ENCODE measurements at regions not wholly inside any gene's neighbourhood (a gene's known extent, or its start where the extent isn't known, plus 50 kb on each side); places are given as distances from the start of the nearest gene placed in this dataset.

DNA sequence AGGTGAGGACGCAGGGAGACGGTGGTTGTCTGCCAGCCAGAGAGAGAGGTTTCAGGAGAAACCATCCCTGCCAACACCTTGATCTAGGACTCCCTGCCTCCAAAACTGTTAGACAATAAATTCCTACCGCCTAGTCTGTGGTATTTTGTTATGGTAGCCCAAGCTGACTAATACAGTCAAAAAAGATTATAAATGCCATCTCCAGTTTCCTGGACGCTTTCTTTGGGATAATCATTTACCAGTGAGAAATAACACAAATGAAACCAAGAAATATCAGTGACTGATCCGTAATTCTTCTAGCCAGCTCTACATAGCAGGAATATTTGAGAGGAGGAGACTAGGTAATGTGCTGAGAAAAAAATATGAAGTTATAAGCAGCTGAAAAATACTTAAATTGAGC lies 707.8 kb upstream of the LMCD1 start:
- intact Hi-C loops (cut with DNase I) = no loop called here
- no peak for DNase-seq (ENCODE audit: low spot score)

DNA sequence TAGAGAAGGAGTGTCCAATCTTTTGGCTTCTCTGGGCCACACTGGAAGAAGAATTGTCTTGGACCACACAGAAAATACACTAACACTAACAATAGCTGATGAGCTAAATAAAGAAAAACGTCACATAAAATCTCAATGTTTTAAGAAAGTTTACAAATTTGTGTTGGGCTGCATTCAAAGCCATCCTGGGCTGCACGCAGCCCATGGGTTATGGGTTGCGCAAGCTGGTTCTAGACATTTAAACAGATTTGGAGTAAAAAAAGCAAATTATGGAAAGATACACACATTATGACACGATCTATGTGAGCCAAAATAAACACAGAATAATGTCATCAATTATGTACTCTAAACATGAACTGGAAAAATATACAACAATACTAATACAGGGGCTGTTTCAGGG lies 703.3 kb upstream of the LMCD1 start:
- intact Hi-C loops (cut with DNase I) = no loop called here
- DNase-seq (ENCODE audit: low spot score) = no peak

DNA sequence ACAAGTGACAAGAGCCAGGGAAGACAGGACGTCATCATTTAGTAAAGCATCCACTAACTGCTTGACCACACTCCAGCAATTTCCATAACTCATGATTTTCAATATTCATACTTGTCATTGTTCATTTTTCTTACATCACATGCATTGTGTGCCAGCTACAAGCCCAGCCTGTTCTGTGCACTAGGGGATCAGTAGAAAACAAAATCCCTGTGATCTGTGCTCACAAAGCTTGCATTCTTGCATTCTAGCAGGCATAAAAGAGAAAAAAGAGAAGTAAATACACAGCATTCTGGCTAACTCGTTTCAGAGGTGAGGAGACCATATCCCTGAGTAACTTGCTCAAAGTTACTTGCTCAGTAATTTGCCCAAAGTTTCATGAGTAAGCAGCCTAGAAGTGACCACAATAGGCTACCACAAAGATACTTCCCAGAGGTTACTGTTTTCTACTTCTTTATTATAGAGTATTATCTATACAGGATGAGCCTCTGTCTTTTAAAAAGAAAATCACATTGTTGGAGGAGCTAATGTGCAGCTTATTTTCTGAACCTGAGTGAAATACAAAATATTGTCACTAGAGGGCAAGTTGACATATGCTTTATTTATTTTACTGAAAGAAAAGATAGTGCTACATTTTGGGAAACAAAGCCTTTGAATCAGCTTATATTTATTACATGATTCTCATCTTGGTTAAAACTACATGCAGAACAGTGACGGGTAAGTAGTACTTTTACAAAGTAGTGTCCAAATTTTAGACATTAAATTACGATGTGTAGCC lies 701.4 kb upstream of the LMCD1 start:
- intact Hi-C loops (cut with DNase I) = no loop called here

DNA sequence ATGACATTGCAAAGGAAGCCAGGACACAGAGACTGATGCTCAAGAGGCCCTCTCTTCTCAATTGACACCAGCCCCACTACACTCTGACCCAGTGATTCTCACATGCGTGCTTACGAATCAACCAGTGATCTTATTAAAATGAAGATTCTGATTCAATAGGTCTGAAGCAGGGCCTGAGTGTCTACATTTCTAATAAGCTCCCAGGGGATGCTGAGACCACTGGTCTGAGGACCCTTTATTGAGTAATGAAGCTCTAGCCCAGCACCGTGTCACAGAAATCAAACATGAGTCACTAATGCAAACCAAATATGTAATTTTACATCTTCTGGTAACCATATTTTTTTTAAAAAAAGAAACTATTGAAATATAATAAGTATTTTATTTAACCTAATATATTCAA lies 689.1 kb upstream of the LMCD1 start:
- DNase-seq (ENCODE audit: low spot score) = no peak
- intact Hi-C loops (cut with DNase I) = no loop called here

More for the DNA sequence above, 701.4 kb upstream of the LMCD1 start:
- DNase-seq (ENCODE audit: low spot score) = no peak

DNA sequence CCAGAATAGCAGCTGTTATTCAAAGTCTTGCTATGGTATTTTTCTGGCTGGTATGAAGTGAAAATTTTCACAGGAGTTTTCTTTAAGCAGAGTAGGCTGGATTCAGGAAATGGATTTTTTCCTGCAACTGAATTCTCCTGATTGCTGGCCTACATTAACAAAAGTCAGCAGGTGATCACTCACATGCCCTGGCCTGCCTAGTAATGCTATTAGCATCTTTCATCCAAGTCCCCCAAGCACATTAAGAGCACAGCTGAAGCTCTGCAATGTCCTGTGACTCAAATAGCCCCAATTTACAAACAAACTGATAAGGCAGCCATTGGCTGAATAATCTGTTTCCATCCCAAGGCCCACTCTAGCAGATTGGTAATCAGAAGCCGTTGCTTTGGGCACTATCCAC lies 688.3 kb upstream of the LMCD1 start:
- intact Hi-C loops (cut with DNase I) = no loop called here
- no peak for DNase-seq (ENCODE audit: low spot score)

DNA sequence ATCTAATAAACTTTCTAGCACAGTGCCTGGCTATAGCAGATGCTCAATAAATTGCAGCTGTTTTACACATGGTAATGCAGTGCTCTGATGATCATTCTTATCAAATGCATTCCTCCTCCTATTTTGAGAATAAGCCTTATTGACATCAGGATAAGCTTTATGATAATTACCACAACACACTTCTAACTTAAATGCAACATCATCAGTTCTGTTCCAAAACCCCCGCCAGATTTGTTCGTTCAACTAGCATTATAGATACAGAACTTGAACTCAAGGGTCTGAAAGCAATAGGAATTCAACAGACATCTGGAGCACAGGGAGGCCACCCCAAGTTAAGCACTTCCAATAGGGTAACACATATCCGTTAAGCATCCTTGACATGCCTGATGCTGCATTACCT lies 684.4 kb upstream of the LMCD1 start:
- DNase-seq (ENCODE audit: low spot score) = no peak
- intact Hi-C loops (cut with DNase I) = no loop called here

DNA sequence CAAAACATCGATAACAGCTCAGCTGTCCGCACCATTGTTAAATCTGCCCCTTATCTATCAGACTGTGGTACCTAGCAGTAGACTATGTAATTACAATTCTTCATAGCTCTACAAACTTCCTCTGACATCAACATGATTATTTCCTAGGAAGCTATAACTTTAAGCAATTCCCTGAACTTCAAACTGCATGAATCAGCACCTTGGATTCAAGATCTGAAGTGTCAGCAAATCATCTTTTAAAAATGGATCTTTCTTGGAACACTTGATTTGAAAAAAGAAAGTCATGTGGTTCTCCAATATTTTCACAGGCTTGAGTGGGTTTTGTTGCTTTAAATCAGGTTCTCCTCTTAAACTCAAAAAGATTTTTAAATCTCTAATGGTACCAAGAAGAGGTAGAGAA lies 680.7 kb upstream of the LMCD1 start:
- intact Hi-C loops (cut with DNase I) = no loop called here
- no peak for DNase-seq (ENCODE audit: low spot score)

DNA sequence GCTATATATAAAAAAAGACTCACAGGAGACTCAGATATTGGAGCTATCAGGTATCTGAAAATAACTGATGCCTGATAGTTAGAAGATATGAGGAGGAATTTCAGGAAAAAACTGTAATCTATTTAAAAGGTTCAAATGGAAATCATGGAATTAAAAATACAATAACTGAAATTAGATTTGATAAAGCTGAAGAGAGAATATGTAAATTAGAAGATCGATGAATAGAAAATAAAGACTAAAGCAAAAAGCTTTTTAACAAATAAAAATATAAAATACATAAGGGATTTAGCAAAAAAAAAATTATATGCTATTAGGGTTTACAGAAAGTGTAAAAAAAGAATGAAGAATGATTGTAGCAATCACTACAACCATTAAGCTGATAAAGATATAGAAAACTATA lies 679.8 kb upstream of the LMCD1 start:
- DNase-seq (ENCODE audit: low spot score) = no peak

DNA sequence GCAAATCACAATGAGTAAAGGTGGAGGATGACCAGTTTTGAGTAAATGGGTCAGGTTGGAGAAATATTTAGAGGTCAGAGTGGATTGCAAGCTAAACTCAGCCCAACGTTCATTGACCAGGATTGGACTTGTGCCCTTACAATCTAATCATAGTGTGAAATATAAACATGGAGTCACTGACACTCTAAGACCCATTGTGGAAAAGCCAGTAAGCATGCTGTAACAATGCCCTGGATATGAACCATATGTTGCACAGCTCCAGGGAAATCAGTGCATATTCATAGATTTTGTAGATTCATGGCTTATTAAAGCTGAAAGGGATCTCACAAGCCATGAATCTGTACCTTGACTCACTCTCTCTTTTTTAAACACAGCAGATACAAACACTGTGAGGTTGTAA lies 660.2 kb upstream of the LMCD1 start:
- DNase-seq (ENCODE audit: low spot score) = no peak
- intact Hi-C loops (cut with DNase I) = no loop called here

More for the DNA sequence above, 679.8 kb upstream of the LMCD1 start:
- intact Hi-C loops (cut with DNase I) = no loop called here

DNA sequence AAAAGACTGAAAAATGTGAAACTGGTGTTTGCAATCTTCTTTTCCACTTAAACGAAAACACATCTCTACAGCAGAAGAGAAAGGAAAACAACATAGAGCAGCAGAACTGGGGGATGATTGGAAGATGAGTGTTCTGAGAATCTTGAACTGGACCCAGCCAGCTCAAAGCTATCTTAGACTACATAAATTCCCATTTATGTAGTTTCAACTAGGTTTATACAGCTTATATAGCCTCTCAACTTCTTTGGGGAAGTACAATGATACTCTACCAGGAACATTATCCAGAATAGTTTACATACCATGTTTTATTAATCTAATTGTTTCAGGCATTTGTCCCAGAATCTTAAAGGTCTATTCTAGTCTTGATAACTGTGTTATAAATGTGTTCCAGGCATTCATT lies 658.2 kb upstream of the LMCD1 start:
- no peak for DNase-seq (ENCODE audit: low spot score)
- intact Hi-C loops (cut with DNase I) = no loop called here

DNA sequence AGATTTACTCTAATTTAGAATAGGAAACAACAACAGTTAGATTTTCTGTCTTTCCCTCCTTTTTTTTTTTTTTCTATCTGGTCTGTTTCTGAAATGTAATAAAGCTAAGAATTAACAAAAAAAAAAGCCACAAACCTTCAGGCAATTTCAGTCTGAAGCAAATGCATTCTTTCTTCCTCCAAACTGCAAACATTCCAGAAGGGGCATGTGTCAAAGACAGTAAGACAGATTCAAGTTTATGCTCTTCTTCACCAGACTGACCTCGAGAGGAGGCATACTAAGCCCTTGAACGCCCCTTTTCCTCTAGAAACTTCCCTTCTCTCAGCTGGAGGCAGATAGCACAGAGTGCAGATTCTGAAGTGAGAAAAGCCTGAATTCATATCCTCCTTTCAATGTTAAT lies 654.6 kb upstream of the LMCD1 start:
- no peak for DNase-seq (ENCODE audit: low spot score)
- intact Hi-C loops (cut with DNase I) = no loop called here

DNA sequence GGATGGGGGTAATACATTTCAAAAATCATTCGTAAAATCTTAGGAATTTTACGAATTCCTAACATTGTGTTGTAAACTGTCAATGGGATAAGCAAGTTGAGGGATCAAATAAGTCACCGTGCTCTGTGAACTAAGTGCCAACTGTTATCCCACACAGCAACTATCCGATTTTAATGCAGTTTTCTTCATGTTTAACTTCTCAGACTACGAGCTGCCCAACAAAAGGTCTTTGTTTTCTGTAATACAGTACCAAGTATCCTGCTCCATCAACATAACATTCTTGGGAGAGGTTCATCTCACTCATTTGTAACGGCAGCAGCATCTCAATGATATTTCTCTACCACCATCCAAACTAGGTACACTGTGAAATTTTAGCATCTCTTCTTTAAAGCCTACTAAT lies 654.1 kb upstream of the LMCD1 start:
- no peak for DNase-seq (ENCODE audit: low spot score)
- intact Hi-C loops (cut with DNase I) = no loop called here

DNA sequence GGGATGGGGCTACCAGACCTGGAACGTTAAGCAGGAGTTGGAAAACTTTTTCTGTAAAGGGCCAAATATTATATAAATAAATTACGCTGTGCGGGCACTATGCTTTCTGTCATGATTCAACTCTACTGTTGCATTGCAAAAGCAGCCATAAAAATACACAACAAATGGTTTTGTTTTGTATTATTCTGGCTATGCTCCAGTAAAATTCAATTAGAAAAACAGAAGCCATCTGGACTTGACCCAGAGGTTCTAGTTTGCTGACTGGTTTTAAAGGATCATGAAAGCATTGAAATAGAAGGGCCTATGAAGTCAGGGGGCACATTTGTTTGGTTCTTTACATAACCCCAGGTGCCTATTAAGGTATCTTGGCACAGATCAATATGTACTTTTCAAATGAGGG lies 647.4 kb upstream of the LMCD1 start:
- DNase-seq (ENCODE audit: low spot score) = no peak

DNA sequence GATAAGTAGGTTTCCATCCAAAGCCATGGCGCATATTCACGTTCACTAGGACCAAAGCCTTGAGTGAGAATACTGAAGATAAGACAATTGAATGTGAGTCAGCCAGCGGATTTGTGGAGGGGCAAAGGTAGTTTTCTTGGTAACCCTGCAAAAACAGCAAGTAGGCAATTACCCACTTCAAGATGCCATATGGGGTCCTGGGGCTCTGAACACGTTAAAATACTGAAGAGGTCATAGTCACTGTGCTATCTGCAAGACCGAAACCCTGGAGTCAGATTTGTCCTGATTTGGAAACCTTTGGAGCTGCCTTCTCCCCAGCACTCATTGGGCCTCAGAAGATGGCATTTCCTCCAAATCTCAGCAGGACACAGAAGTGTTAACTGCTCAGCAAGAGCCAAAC lies 646.9 kb upstream of the LMCD1 start:
- DNase-seq (ENCODE audit: low spot score) = no peak
- intact Hi-C loops (cut with DNase I) = no loop called here

More for the DNA sequence above, 647.4 kb upstream of the LMCD1 start:
- intact Hi-C loops (cut with DNase I) = no loop called here

DNA sequence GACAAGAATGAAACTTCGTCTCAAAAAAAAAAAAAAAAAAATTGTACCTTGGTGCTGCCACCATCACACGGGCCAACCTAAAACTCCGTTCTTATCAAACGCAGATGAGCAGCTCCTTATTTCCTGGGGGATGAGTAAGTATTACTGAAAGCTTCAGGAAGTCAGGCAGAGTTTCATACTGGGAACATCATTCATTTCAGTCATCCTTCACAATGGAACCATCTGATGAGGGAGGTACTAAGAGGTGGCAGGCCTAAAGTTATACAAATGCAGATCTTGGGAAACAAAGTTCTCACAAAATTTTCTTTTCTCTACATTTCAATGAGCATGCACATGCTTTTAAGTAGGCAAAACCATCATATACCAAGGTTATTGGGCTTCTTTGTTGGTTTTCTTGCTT lies 636.0 kb upstream of the LMCD1 start:
- no peak for DNase-seq (ENCODE audit: low spot score)
- intact Hi-C loops (cut with DNase I) = no loop called here

DNA sequence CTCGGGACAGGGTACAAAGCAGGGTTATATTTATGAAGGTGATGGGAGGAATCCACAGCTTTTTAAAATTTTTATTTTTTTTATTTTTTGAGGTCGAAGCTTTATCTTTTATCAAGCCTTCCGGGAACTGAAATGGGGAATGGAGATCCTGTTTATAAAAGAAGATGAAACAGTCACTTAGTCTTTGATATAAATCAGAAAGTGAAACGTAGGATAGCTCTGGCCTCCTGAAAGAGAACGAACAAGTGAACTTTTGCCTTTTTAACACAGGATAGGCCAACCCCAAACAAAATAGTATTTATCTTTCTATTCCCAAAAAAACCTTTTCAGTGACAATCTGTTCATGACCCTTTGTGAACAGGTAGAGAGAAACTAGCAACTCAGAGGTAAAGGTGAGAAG lies 634.0 kb upstream of the LMCD1 start:
- no peak for DNase-seq (ENCODE audit: low spot score)
- intact Hi-C loops (cut with DNase I) = no loop called here

DNA sequence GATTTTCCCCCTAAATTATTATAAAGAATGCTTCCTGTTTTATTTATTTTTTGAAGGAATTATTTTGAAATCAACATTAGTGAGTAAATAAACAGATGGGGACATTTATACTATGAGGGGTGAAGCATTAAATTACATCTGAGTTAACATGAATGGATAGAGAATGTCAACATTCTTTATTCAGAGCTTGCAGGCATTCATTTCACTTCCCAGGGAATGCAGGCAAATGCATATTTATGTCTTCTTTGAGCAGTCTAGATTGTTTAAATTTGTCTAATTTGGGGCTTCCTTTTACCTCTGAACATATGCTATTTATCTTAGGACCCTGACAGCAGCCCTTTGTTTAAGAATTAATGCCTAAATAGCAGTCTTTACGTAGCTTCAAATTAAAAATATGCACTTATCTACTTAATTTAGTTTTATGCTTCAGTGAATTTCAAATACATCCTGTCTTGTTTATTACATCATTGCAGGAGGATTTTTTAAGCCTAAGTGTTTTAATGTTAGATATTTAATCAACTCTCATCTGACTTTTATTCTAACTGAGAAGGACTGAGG lies 630.5 kb upstream of the LMCD1 start:
- DNase-seq (ENCODE audit: low spot score) = no peak
- intact Hi-C loops (cut with DNase I) = no loop called here

DNA sequence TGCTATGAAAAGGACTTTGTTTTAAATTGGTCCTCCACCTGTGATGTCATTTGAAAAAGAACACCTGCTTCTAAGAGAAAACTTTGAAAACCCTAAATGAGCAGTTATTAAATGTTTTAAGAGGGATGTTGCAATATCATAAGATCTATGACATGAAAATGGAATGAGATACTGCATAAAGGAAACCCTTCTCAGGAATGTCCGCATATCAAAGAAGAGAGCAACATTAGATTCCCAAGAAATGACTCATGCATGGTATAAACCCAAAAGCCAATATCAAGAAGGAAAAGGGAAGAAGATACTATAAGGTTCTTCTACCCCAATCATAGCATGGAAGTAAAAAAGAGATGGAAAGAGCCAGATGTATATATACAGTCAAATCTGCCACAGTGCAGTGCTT lies 627.5 kb upstream of the LMCD1 start:
- intact Hi-C loops (cut with DNase I) = no loop called here
- no peak for DNase-seq (ENCODE audit: low spot score)

DNA sequence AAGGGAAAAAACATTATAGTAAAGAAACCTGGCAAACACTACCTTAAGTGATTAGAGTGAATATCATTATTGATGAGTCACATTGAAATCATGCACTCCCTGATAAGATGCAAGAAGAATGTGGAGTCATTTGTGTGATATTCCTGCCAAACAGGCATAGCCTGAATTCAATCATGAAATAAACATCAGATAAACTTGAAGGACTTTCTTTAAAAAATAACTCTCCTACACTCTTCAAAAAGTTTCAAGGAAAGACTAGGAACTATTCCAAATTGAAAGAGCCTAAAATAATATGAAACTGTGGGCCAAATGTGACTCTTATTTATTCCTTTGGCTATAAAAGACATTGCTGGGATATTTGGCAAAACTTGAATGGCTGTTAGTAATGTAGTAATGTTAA lies 625.7 kb upstream of the LMCD1 start:
- no peak for DNase-seq (ENCODE audit: low spot score)
- intact Hi-C loops (cut with DNase I) = no loop called here

DNA sequence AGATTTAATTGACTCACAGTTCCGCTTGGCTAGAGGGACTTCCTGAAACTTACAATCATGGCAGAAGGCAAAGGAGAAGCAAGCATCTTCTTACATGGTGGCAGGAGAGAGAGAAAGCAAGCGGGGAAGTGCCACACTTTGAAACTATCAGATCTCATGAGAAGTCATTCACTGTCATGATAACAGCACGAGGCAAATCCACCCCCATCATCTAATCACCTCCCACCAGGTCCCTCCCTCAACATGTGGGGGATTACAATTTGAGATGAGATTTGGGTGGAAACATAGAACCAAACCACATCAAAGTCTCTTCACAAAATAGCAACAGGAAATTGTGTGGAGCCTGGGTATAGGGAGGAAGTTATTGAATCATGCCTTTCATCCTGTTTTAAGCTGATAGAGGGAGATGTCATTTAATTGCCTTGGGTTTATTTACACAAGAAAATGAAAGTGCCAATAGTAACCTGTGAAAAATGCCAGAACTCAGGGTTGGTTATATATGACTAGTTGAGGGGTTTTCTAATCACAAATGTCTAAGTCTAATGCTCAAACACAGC lies 624.8 kb upstream of the LMCD1 start:
- DNase-seq (ENCODE audit: low spot score) = no peak
- intact Hi-C loops (cut with DNase I) = no loop called here

DNA sequence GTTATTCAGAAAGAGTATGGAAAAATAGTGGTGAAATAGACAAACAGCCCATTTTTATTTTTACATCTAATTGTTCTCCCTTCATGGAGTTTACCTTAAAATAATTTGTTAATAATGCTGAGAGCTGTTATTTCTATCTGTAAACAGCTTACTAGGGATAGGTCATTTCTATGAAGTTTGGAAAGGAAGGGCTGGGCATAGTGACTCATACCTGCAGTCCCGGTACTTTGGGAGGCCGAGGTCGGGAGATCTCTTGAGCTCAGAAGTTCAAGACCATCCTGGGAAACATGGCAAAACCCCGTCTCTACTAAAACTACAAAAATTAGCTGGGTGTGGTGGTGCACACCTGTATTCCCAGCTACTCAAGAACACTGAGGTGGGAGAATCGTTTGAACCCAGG lies 624.3 kb upstream of the LMCD1 start:
- no peak for DNase-seq (ENCODE audit: low spot score)
- intact Hi-C loops (cut with DNase I) = no loop called here
